GM19397 (cell line): ENCODE measurements at regions not wholly inside any gene's neighbourhood (a gene's known extent, or its start where the extent isn't known, plus 50 kb on each side); places are given as distances from the start of the nearest gene placed in this dataset.

ENCODE experiments used
- ATAC-seq: cut with Tn5 transposase; IDR thresholded peaks from one replicate; pipeline ENCODE4 v1.9.1; 2021; ENCODE audit warnings: mild to moderate bottlenecking, moderate library complexity; ENCODE audit not compliant: unreplicated experiment

GRCh38 chr6:82017288-82017687 lies 230.3 kb downstream of the IBTK start:
- no peak for ATAC-seq

GRCh38 chr6:82015526-82015925 lies 232.0 kb downstream of the IBTK start:
- ATAC-seq = no peak

- ATAC-seq = no peak
Observed at GRCh38 chr6:82015043-82015442, 232.5 kb downstream of the IBTK start.

GRCh38 chr6:82013561-82014530 lies 233.7 kb downstream of the IBTK start:
- no peak for ATAC-seq

GRCh38 chr6:82006027-82006738 lies 241.4 kb downstream of the IBTK start:
- peak; percentile 76 for ATAC-seq

- no peak for ATAC-seq
Observed at GRCh38 chr6:82000551-82000950, 247.0 kb downstream of the IBTK start.

- no peak for ATAC-seq
Observed at GRCh38 chr6:81999826-82000225, 247.3 kb upstream of the TENT5A start.

GRCh38 chr6:81999270-81999669 lies 246.8 kb upstream of the TENT5A start:
- ATAC-seq = no peak

GRCh38 chr6:81998432-81998831 lies 246.0 kb upstream of the TENT5A start:
- ATAC-seq = no peak

- no peak for ATAC-seq
Observed at GRCh38 chr6:81997090-81997926, 244.8 kb upstream of the TENT5A start.

- no peak for ATAC-seq
Observed at GRCh38 chr6:81996414-81996813, 243.9 kb upstream of the TENT5A start.

GRCh38 chr6:81995548-81996289 lies 243.2 kb upstream of the TENT5A start:
- ATAC-seq = no peak

- ATAC-seq = no peak
Observed at GRCh38 chr6:81988871-81989270, 236.4 kb upstream of the TENT5A start.

GRCh38 chr6:81988446-81988845 lies 236.0 kb upstream of the TENT5A start:
- no peak for ATAC-seq

GRCh38 chr6:81987293-81987692 lies 234.8 kb upstream of the TENT5A start:
- ATAC-seq = no peak

- no peak for ATAC-seq
Observed at GRCh38 chr6:81985191-81985590, 232.7 kb upstream of the TENT5A start.

GRCh38 chr6:81984599-81984998 lies 232.1 kb upstream of the TENT5A start:
- ATAC-seq = peak; percentile 64

- ATAC-seq = no peak
Observed at GRCh38 chr6:81981812-81982211, 229.3 kb upstream of the TENT5A start.

GRCh38 chr6:81979767-81980166 lies 227.3 kb upstream of the TENT5A start:
- no peak for ATAC-seq

- ATAC-seq = no peak
Observed at GRCh38 chr6:81979329-81979728, 226.8 kb upstream of the TENT5A start.
